ENCODE measurements at regions not wholly inside any gene's neighbourhood (a gene's known extent, or its start where the extent isn't known, plus 50 kb on each side); places are given as distances from the start of the nearest gene placed in this dataset.

DNA sequence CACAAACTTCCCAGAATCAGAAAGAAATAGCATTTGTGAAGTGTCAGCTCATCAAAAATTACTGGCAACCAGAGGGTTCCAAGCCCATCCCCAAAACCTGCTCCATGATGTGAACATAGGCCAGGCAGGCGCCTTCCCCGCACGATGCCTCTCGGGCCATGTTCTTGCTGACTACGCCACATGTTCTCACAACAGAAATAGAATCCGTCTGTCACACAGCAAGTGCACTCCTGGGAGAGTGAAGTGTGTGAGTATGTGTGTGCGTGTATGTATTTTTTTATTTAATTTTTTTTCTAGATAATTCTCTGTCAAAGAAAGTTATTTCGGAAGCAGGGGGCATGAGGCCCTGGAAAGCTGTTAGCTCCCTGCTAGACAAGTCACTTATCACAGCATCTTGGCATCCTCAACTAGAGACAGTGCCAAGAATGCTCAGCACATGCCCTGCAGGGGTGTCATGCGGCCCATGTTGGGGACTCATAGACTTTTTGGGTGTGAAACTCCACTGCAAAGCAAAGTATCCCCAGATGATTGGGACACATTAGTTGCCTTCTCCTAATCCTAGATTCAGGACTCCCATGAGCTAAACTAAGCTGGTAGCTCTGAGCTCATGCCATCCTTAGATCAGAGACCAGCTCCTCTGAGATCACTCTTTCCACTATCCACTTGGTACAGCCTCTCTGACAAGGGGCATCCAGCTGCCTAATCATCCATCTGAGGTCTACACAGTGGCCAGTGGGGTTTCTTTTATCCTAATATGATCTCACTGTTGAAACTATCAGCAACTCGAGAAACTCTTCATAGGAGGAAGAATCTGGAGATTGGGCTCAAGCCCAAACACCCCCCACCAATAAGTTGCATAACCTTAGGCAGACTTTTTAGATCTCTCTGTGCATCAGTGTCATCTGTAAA, 53.2 kb upstream of the CYRIA start:
- no peak for TF ChIP-seq POLR2A (IDR thresholded peaks at IDR 0.05)
- TF ChIP-seq, protein P1, sequence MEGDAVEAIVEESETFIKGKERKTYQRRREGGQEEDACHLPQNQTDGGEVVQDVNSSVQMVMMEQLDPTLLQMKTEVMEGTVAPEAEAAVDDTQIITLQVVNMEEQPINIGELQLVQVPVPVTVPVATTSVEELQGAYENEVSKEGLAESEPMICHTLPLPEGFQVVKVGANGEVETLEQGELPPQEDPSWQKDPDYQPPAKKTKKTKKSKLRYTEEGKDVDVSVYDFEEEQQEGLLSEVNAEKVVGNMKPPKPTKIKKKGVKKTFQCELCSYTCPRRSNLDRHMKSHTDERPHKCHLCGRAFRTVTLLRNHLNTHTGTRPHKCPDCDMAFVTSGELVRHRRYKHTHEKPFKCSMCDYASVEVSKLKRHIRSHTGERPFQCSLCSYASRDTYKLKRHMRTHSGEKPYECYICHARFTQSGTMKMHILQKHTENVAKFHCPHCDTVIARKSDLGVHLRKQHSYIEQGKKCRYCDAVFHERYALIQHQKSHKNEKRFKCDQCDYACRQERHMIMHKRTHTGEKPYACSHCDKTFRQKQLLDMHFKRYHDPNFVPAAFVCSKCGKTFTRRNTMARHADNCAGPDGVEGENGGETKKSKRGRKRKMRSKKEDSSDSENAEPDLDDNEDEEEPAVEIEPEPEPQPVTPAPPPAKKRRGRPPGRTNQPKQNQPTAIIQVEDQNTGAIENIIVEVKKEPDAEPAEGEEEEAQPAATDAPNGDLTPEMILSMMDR (IDR thresholded peaks at IDR 0.05) = no peak
- WGBS, 2 donors = 80 to 84% methylated on average over 10 of the region's 10 CpGs
- H3K36me3 ChIP-seq (ENCODE audit: low read depth, missing control alignments) = no peaks in the 10 kb centered on the region
- DNase-seq = no peak
- no peaks in the 10 kb centered on the region for H3K27me3 ChIP-seq
- H3K4me1 ChIP-seq = no peaks in the 10 kb centered on the region
- H3K9me3 ChIP-seq = no peaks in the 10 kb centered on the region
- intact Hi-C loops (cut with DNase I; ENCODE audit: low total_unique reads) = no loop called here
- no peak overlapping the region for H3K4me3 ChIP-seq
- H3K27ac ChIP-seq = no peak overlapping the region

DNA sequence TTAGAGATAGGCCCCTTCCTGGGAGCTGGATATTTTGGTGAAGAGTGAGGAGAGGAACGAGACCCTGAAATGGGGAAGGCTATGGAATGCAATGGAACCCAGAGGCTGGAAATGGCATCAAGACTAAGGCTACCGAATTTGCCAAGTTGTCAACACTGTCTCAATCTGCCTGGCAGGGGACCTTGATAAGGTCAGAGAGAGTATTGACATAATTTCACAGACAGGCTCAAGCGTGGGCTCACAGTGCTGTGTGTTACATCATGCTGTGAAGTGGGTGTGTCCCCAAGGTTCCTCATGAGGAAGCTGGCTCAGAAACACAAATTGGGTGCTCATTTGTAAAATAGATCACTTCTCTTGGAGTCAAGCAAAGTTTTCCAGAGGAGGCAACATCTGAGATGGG, 51.8 kb upstream of the CYRIA start:
- intact Hi-C loops (cut with DNase I; ENCODE audit: low total_unique reads) = no loop called here
- no peak overlapping the region for H3K27ac ChIP-seq

DNA sequence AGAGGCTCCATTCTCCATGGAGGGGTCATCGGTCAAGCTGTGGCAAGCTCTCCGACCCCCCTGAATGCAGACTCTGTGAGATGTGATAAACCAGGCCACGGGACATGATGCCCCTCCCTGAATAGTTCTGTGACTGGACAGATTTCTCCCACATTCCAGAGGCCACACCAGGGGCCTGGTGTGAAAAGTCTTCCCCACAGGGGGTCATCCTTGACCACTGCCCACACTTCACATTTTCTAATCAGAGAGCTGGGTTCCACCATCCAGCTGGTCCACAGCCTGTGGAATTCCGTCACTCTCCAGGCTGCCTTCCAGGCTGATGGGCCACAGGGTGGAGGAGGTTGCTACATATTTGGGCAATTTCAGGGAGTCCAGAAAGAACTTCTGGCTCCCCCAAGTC, 51.3 kb upstream of the CYRIA start:
- H3K4me1 ChIP-seq = no peaks in the 10 kb centered on the region
- H3K36me3 ChIP-seq (ENCODE audit: low read depth, missing control alignments) = no peaks in the 10 kb centered on the region
- 86% methylated on average over 2 to 4 of the region's 4 CpGs for WGBS, 2 donors
- no peak for TF ChIP-seq POLR2A (IDR thresholded peaks at IDR 0.05)
- TF ChIP-seq, protein P1 (IDR thresholded peaks at IDR 0.05) = no peak
- intact Hi-C loops (cut with DNase I; ENCODE audit: low total_unique reads) = no loop called here
- no peak overlapping the region for H3K27ac ChIP-seq
- H3K27me3 ChIP-seq = no peaks in the 10 kb centered on the region
- no peak overlapping the region for H3K4me3 ChIP-seq
- H3K9me3 ChIP-seq = no peaks in the 10 kb centered on the region
- DNase-seq = no peak

More for the DNA sequence above, 51.8 kb upstream of the CYRIA start:
- 86 to 87% methylated on average over 3 of the region's 3 CpGs for WGBS, 2 donors
- H3K4me3 ChIP-seq = no peak overlapping the region
- H3K36me3 ChIP-seq (ENCODE audit: low read depth, missing control alignments) = no peaks in the 10 kb centered on the region
- H3K9me3 ChIP-seq = no peaks in the 10 kb centered on the region
- no peaks in the 10 kb centered on the region for H3K27me3 ChIP-seq
- TF ChIP-seq, protein P1 (IDR thresholded peaks at IDR 0.05) = no peak
- no peak for TF ChIP-seq POLR2A (IDR thresholded peaks at IDR 0.05)
- DNase-seq = no peak
- H3K4me1 ChIP-seq = no peaks in the 10 kb centered on the region

DNA sequence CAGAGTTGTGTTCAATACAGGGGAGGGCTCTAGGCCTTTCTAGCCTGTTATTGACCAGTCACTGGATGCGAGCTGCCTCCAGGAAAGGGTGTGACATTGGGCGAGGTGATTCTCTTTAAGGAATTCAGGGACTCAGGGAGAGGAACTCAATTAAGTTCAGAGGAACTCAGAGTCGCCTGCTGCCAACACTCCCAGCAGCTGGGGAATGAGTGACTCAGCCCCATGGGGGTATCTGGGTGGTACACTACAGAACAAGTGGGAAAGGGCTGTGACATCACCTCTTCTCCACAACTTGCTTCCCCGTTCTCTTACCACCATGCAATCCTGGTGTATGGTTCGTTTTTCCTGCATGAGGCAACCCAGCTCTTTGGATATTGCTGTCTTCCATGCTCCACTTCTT, 50.4 kb upstream of the CYRIA start:
- no peak overlapping the region for H3K4me3 ChIP-seq
- WGBS, 2 donors = 68 to 88% methylated on average over 5 of the region's 5 CpGs

More for the DNA sequence above, 50.4 kb upstream of the CYRIA start:
- TF ChIP-seq POLR2A (IDR thresholded peaks at IDR 0.05) = no peak
- TF ChIP-seq, protein P1 (IDR thresholded peaks at IDR 0.05) = no peak
- H3K27me3 ChIP-seq = no peaks in the 10 kb centered on the region
- H3K9me3 ChIP-seq = no peaks in the 10 kb centered on the region
- H3K36me3 ChIP-seq (ENCODE audit: low read depth, missing control alignments) = no peaks in the 10 kb centered on the region
- intact Hi-C loops (cut with DNase I; ENCODE audit: low total_unique reads) = no loop called here
- H3K27ac ChIP-seq = no peak overlapping the region
- DNase-seq = no peak
- no peaks in the 10 kb centered on the region for H3K4me1 ChIP-seq

Small RNA genes lying in the stretch of these regions (small RNA-seq; reads per million reads assigned to genes)
- 0 reads per million in 2 donors for gene RN7SKP168

Data from testis (tissue), 2 donors.